Hepatocyte (in vitro differentiated cells): ENCODE measurements at regions not wholly inside any gene's neighbourhood (a gene's known extent, or its start where the extent isn't known, plus 50 kb on each side); places are given as distances from the start of the nearest gene placed in this dataset.

ENCODE experiments used
- EZH2 ChIP-seq: fragments of 200-600 bp; sonication (generic); IDR thresholded peaks from 2 replicates; pipeline ENCODE4 v1.6.1; 2016; ENCODE audit warnings: antibody characterized with exemption, mild to moderate bottlenecking, borderline replicate concordance
- EZH2phosphoT487 ChIP-seq: fragments of 200-600 bp; sonication (generic); IDR thresholded peaks from one replicate; pipeline ENCODE4 v1.6.1; 2018; ENCODE audit warnings: antibody characterized with exemption, mild to moderate bottlenecking, low read depth, moderate library complexity; ENCODE audit not compliant: unreplicated experiment, severe bottlenecking
- TF ChIP-seq, protein P1 (sequence below): fragments of 200-600 bp; sonication (generic); IDR thresholded peaks from 2 replicates; pipeline ENCODE4 v1.5.1; 2016; ENCODE audit warnings: antibody characterized with exemption, mild to moderate bottlenecking; ENCODE audit not compliant: poor library complexity

DNA sequence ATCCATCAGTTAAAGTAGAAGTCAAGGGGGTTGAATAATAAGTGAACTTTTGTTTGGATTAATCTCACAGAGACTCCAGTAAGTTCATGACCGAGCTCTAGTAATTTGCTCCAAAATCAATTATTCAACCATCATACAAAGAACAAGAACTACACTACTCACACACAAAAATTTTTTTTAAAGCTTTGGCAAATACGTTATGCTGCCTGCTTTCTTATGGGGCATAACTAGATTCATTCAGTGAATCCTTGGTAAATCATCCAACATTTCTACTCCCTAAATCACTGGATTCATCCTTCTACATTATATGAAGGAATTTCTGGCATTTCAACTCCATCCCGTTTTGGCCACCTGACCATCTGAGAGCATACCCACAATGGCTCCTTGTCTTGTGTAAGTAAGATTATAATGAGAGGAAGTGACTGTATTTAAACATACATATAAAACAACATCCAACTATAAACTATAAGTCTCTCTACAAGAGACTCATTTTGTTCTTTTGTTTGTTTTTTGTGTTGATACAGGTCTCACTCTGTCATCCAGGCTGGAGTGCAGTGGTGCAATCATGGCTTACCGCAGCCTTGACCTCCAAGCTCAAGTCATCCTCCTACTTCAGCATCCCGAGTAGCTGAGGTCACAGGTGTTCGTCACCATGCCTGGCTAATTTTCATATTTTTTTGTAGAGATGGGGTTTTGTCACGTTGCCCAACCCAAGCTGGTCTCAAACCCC lies 144.2 kb upstream of the LRRTM4 start:
- TF ChIP-seq, protein P1, sequence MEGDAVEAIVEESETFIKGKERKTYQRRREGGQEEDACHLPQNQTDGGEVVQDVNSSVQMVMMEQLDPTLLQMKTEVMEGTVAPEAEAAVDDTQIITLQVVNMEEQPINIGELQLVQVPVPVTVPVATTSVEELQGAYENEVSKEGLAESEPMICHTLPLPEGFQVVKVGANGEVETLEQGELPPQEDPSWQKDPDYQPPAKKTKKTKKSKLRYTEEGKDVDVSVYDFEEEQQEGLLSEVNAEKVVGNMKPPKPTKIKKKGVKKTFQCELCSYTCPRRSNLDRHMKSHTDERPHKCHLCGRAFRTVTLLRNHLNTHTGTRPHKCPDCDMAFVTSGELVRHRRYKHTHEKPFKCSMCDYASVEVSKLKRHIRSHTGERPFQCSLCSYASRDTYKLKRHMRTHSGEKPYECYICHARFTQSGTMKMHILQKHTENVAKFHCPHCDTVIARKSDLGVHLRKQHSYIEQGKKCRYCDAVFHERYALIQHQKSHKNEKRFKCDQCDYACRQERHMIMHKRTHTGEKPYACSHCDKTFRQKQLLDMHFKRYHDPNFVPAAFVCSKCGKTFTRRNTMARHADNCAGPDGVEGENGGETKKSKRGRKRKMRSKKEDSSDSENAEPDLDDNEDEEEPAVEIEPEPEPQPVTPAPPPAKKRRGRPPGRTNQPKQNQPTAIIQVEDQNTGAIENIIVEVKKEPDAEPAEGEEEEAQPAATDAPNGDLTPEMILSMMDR: no peak
- TF ChIP-seq EZH2 (no peak), EZH2phosphoT487 (no peak)
